K562 (cell line): ENCODE measurements at regions not wholly inside any gene's neighbourhood (a gene's known extent, or its start where the extent isn't known, plus 50 kb on each side); places are given as distances from the start of the nearest gene placed in this dataset.
A peak's percentile ranks its signal among the peaks of the same experiment; 100 is the strongest.

Source experiments
- C11orf30 ChIP-seq: fragments of 450-650 bp; IDR thresholded peaks from 2 replicates; pipeline ENCODE4 v1.6.1; 2016; ENCODE audit warnings: low read depth, mild to moderate bottlenecking
- CEBPB ChIP-seq: fragments of 450-650 bp; IDR thresholded peaks from 2 replicates; pipeline ENCODE4 v1.6.1; 2016; ENCODE audit warnings: missing genetic modification characterization, missing compliant biosample characterization
- DPF2 ChIP-seq: fragments of 450-650 bp; IDR thresholded peaks from 2 replicates; pipeline ENCODE4 v1.6.1; 2016
- ETS2 ChIP-seq: IDR thresholded peaks from 2 replicates; pipeline ENCODE4 v1.6.1; 2016; ENCODE audit warnings: borderline replicate concordance, missing genetic modification characterization, mild to moderate bottlenecking, moderate library complexity, missing compliant biosample characterization; ENCODE audit not compliant: poor library complexity, severe bottlenecking
- HDAC2 ChIP-seq: fragments of 450-650 bp; IDR thresholded peaks from 2 replicates; pipeline ENCODE4 v1.6.1; 2016; ENCODE audit warnings: mild to moderate bottlenecking
- HDAC6 ChIP-seq: IDR thresholded peaks from 2 replicates; pipeline ENCODE4 v1.6.1; 2012; ENCODE audit warnings: low read depth, mild to moderate bottlenecking, control low read depth, inconsistent platforms, low read length, moderate library complexity
- MAFG ChIP-seq: fragments of 450-650 bp; conservative IDR thresholded peaks from 2 replicates; pipeline ENCODE4 v1.6.1; 2016; ENCODE audit warnings: missing genetic modification characterization, missing compliant biosample characterization
- MAFK ChIP-seq: IDR thresholded peaks from 2 replicates; pipeline ENCODE4 v1.6.1; 2011; ENCODE audit warnings: low read length, improper control_type of control experiment
- NFIC ChIP-seq: fragments of 450-650 bp; IDR thresholded peaks from 2 replicates; pipeline ENCODE4 v1.6.1; 2017; ENCODE audit warnings: mild to moderate bottlenecking, inconsistent platforms
- NFXL1 ChIP-seq: fragments of 450-650 bp; formaldehyde crosslinking; IDR thresholded peaks from 2 replicates; pipeline ENCODE4 v1.4.0; 2021; ENCODE audit warnings: mild to moderate bottlenecking
- NUFIP1 ChIP-seq: fragments of 450-650 bp; IDR thresholded peaks from 2 replicates; pipeline ENCODE4 v1.6.1; 2018; ENCODE audit not compliant: partially characterized antibody
- RAD21 ChIP-seq, 2 experiments: fragments of 250-450 bp in 1 of 2; fragments of 450-650 bp in 1 of 2; sonication (Bioruptor Pico) in 1 of 2; formaldehyde crosslinking in 1 of 2; IDR thresholded peaks in 1 of 2; conservative IDR thresholded peaks in 1 of 2; 2 replicates each; pipeline versions ENCODE4 v1.4.0 to v1.8.0; 2020 to 2022; ENCODE audit warnings: mild to moderate bottlenecking in 2 of 2, moderate library complexity in 1 of 2
- SMARCC2 ChIP-seq: fragments of 450-650 bp; IDR thresholded peaks from 2 replicates; pipeline ENCODE4 v1.6.1; 2017; ENCODE audit warnings: antibody characterized with exemption, moderate library complexity, mild to moderate bottlenecking, low read depth
- SREBF2 ChIP-seq: sonication (generic); formaldehyde crosslinking; IDR thresholded peaks from 2 replicates; pipeline ENCODE4 v1.4.0; 2020; ENCODE audit warnings: mild to moderate bottlenecking, missing genetic modification reagents
- TEAD2 ChIP-seq: fragments of 450-650 bp; IDR thresholded peaks from 2 replicates; pipeline ENCODE4 v1.6.1; 2016; ENCODE audit warnings: missing genetic modification characterization, control low read depth, missing compliant biosample characterization
- TFAM ChIP-seq: fragments of 250-450 bp; sonication (Bioruptor Pico); conservative IDR thresholded peaks from 2 replicates; pipeline ENCODE4 v1.5.0; 2021; ENCODE audit warnings: mild to moderate bottlenecking, moderate library complexity
- ZKSCAN1 ChIP-seq: fragments of 150-350 bp; IDR thresholded peaks from 2 replicates; pipeline ENCODE4 v1.6.1; 2016; ENCODE audit warnings: low read depth, low read length
- TF ChIP-seq, protein P1 (sequence below): sonication (generic); formaldehyde crosslinking; IDR thresholded peaks from 2 replicates; pipeline ENCODE4 v1.8.1; 2023; ENCODE audit warnings: mild to moderate bottlenecking, missing genetic modification reagents
- TF ChIP-seq, protein P2 (sequence below): fragments of 250-450 bp; sonication (Bioruptor Pico); IDR thresholded peaks from 2 replicates; pipeline ENCODE4 v1.5.0; 2020; ENCODE audit warnings: mild to moderate bottlenecking, borderline replicate concordance
- TF ChIP-seq, protein P3 (sequence below): fragments of 150-350 bp; conservative IDR thresholded peaks from 2 replicates; pipeline ENCODE4 v1.6.1; 2014; ENCODE audit warnings: low read length
- TF ChIP-seq, protein P4 (sequence below): sonication (generic); formaldehyde crosslinking; IDR thresholded peaks from 2 replicates; pipeline ENCODE4 v1.8.0; 2022; ENCODE audit warnings: mild to moderate bottlenecking, missing genetic modification reagents

DNA sequence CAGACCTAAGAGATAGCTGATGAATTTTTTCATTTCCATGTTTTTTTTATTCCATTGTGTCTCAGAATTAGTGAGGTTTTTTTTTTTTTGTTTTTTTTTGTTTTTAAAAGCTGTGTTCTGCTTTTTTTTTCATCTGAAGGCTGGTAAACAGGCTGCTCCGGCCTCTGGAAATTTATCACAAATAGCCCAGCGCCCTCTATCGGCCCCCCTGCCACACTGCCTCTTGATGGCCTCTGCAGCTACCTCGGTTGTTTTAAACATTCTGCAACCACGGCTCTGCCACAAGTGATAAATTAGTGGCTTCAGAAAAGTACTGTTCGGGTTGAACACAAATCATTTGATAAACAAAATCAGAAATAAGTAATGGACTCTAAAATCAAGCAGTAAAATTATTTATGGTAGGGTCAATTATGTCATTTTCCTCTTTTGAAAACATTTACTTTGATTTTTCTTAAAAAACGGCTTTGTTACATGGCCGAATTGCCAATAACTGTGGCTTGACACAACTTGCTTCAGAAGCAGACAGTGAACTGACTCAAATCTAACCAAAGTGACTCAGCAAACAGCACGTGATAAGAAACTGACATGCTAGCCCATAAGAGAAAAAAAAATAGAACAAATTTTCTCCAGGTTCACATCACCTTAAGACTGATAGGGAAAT, 87.8 kb downstream of the RSL24D1 start (continued):
- peak; percentile 28 to 62; a peak in 2 of 4 replicates for TF ChIP-seq RAD21 (CRISPR knock-in tag; conservative IDR thresholded peaks at IDR 0.05 in 1 of 2, IDR thresholded peaks at IDR 0.05 in 1 of 2)
- TF ChIP-seq NUFIP1 = no peak
- no peak for TF ChIP-seq SREBF2
- TF ChIP-seq, protein P1, sequence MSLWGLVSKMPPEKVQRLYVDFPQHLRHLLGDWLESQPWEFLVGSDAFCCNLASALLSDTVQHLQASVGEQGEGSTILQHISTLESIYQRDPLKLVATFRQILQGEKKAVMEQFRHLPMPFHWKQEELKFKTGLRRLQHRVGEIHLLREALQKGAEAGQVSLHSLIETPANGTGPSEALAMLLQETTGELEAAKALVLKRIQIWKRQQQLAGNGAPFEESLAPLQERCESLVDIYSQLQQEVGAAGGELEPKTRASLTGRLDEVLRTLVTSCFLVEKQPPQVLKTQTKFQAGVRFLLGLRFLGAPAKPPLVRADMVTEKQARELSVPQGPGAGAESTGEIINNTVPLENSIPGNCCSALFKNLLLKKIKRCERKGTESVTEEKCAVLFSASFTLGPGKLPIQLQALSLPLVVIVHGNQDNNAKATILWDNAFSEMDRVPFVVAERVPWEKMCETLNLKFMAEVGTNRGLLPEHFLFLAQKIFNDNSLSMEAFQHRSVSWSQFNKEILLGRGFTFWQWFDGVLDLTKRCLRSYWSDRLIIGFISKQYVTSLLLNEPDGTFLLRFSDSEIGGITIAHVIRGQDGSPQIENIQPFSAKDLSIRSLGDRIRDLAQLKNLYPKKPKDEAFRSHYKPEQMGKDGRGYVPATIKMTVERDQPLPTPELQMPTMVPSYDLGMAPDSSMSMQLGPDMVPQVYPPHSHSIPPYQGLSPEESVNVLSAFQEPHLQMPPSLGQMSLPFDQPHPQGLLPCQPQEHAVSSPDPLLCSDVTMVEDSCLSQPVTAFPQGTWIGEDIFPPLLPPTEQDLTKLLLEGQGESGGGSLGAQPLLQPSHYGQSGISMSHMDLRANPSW (CRISPR knock-in tag) = no peak
- TF ChIP-seq HDAC6 = no peak
- no peak for TF ChIP-seq NFIC
- TF ChIP-seq TEAD2 (tag) = no peak
- TF ChIP-seq, protein P2, sequence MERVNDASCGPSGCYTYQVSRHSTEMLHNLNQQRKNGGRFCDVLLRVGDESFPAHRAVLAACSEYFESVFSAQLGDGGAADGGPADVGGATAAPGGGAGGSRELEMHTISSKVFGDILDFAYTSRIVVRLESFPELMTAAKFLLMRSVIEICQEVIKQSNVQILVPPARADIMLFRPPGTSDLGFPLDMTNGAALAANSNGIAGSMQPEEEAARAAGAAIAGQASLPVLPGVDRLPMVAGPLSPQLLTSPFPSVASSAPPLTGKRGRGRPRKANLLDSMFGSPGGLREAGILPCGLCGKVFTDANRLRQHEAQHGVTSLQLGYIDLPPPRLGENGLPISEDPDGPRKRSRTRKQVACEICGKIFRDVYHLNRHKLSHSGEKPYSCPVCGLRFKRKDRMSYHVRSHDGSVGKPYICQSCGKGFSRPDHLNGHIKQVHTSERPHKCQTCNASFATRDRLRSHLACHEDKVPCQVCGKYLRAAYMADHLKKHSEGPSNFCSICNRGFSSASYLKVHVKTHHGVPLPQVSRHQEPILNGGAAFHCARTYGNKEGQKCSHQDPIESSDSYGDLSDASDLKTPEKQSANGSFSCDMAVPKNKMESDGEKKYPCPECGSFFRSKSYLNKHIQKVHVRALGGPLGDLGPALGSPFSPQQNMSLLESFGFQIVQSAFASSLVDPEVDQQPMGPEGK = no peak
- no peak for TF ChIP-seq ETS2 (tag)
- TF ChIP-seq CEBPB (tag) = no peak
- TF ChIP-seq C11orf30 = peak; percentile 50; the same call in 1 of the 2 replicates
- peak; percentile 56 for TF ChIP-seq MAFK
- no peak for TF ChIP-seq TFAM
- no peak for TF ChIP-seq NFXL1 (CRISPR knock-in tag)
- TF ChIP-seq HDAC2 = no peak
- peak; percentile 75 for TF ChIP-seq MAFG (tag)
- TF ChIP-seq SMARCC2 = no peak
- TF ChIP-seq ZKSCAN1 = no peak
- TF ChIP-seq DPF2 = peak; percentile 53
- TF ChIP-seq, protein P3, sequence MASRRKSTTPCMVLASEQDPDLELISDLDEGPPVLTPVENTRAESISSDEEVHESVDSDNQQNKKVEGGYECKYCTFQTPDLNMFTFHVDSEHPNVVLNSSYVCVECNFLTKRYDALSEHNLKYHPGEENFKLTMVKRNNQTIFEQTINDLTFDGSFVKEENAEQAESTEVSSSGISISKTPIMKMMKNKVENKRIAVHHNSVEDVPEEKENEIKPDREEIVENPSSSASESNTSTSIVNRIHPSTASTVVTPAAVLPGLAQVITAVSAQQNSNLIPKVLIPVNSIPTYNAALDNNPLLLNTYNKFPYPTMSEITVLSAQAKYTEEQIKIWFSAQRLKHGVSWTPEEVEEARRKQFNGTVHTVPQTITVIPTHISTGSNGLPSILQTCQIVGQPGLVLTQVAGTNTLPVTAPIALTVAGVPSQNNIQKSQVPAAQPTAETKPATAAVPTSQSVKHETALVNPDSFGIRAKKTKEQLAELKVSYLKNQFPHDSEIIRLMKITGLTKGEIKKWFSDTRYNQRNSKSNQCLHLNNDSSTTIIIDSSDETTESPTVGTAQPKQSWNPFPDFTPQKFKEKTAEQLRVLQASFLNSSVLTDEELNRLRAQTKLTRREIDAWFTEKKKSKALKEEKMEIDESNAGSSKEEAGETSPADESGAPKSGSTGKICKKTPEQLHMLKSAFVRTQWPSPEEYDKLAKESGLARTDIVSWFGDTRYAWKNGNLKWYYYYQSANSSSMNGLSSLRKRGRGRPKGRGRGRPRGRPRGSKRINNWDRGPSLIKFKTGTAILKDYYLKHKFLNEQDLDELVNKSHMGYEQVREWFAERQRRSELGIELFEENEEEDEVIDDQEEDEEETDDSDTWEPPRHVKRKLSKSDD = no peak
- TF ChIP-seq, protein P4, sequence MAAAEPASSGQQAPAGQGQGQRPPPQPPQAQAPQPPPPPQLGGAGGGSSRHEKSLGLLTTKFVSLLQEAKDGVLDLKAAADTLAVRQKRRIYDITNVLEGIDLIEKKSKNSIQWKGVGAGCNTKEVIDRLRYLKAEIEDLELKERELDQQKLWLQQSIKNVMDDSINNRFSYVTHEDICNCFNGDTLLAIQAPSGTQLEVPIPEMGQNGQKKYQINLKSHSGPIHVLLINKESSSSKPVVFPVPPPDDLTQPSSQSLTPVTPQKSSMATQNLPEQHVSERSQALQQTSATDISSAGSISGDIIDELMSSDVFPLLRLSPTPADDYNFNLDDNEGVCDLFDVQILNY (CRISPR knock-in tag) = no peak
